CD4-positive, CD25-positive, alpha-beta regulatory T cell (primary cell): ENCODE measurements at regions not wholly inside any gene's neighbourhood (a gene's known extent, or its start where the extent isn't known, plus 50 kb on each side); places are given as distances from the start of the nearest gene placed in this dataset.
"Not testable (repeated sequence)": the region's sequence is repeated elsewhere in the genome, so short reads cannot be mapped to it uniquely, and the experiment has no call there.

ENCODE experiments used
- ATAC-seq, 2 donors: fragments of 150-1000 bp; cut with Tn5 transposase; one replicate each; pipeline ENCODE4 v1.10.0; 2021; ENCODE audit warnings: low read depth in 2 of 2, moderate number of reproducible peaks in 2 of 2, moderate library complexity in 1 of 2
- DNase-seq, 3 donors: peaks; one replicate each; pipeline versions ENCODE4 v3.0.0 to v3.0.0-alpha.2; 2012 to 2022; ENCODE audit warnings: mixed read lengths in 1 of 3
- H3K27ac ChIP-seq: one replicate; pipeline ENCODE4 v1.7.0; 2013; ENCODE audit warnings: mild to moderate bottlenecking, low read length; ENCODE audit not compliant: insufficient read depth, poor library complexity, severe bottlenecking
- H3K27me3 ChIP-seq: one replicate; pipeline ENCODE4 v1.7.0; 2013; ENCODE audit warnings: low read length; ENCODE audit not compliant: control insufficient read depth, insufficient read depth
- H3K36me3 ChIP-seq: one replicate; pipeline ENCODE4 v1.7.0; 2013; ENCODE audit warnings: mild to moderate bottlenecking, low read length, moderate library complexity; ENCODE audit not compliant: control insufficient read depth, insufficient read depth
- H3K4me1 ChIP-seq: 2 replicates; pipeline ENCODE4 v1.7.0; 2013; ENCODE audit warnings: mild to moderate bottlenecking, low read length; ENCODE audit not compliant: insufficient read depth, control insufficient read depth, poor library complexity, severe bottlenecking
- H3K4me3 ChIP-seq: one replicate; pipeline ENCODE4 v1.7.0; 2013; ENCODE audit warnings: low read depth, mild to moderate bottlenecking, low read length, moderate library complexity
- H3K9me3 ChIP-seq, 2 experiments: 1 replicate in 1 of 2; 2 replicates in 1 of 2; pipeline ENCODE4 v1.7.0; 2013; ENCODE audit warnings: low read length in 2 of 2, mild to moderate bottlenecking in 1 of 2, moderate library complexity in 1 of 2; ENCODE audit not compliant: control insufficient read depth in 2 of 2
- H3K27ac Mint-ChIP-seq, 3 donors: one replicate each; pipeline ENCODE4 v1.8.0; 2020 to 2022; ENCODE audit warnings: mild to moderate bottlenecking in 3 of 3, mixed read lengths in 3 of 3, moderate library complexity in 2 of 3
- H3K27me3 Mint-ChIP-seq: one replicate; pipeline ENCODE4 v1.8.0; 2022; ENCODE audit warnings: mild to moderate bottlenecking, mixed read lengths
- H3K36me3 Mint-ChIP-seq: one replicate; pipeline ENCODE4 v1.8.0; 2020; ENCODE audit warnings: mixed read lengths
- H3K4me1 Mint-ChIP-seq, 4 donors: one replicate each; pipeline ENCODE4 v1.8.0; 2020 to 2022; ENCODE audit warnings: mixed read lengths in 4 of 4, mild to moderate bottlenecking in 1 of 4
- H3K4me3 Mint-ChIP-seq, 4 donors: one replicate each; pipeline ENCODE4 v1.8.0; 2020 to 2022; ENCODE audit warnings: mild to moderate bottlenecking in 4 of 4, mixed read lengths in 4 of 4, moderate library complexity in 3 of 4
- H3K9me3 Mint-ChIP-seq, 7 donors: one replicate each; pipeline ENCODE4 v1.8.0; 2020 to 2022; ENCODE audit warnings: mixed read lengths in 7 of 7, mild to moderate bottlenecking in 3 of 7, moderate library complexity in 2 of 7

DNA sequence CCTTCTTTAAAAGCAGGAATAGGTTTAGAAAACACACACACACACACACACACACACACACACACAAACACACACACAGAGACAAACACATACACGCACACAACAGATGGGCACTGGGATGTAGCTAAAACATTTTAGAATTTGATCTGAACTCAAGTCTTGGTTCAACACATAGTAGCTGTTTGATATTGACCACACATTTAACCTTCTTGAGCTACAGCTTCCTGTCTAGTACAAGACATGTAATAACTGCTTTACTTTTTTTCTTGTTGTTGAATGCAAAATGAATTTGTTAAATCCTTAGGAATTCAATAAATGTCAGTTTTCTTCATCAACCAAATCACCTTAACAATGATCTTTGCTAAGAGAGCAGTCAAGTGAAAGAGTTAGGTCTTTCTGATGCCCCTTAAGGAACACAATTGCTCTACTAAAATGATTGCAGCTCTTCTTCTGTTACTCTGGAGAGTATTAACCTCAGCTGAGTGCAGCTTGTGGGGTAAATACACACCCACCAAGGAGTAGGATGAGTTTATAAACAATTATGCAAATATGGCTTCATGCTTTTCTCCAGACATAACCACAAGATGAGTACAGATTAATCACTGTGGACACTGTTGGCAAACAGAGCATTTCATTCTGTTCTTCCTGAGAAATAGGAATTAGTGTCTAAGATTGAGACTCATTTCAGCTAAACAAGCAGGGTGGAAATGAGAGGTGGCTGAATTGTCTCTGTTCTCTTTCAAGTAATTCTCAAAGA is 302.9 kb upstream of the PAPPA start:
- H3K4me1 Mint-ChIP-seq: no peaks in the 10 kb centered on the region
- peaks cover 0 to 12% (median 0%) of the 10 kb centered on the region in 7 donors for H3K9me3 Mint-ChIP-seq

GRCh38 chr9:115855458-115856133 is 298.0 kb upstream of the PAPPA start:
- Histone ChIP-seq H3K27ac (no peak overlapping the region), H3K27me3 (no peaks in the 10 kb centered on the region), H3K4me1 (no peaks in the 10 kb centered on the region), H3K36me3 (no peaks in the 10 kb centered on the region), H3K4me3 (no peak overlapping the region), H3K9me3 (no peaks in the 10 kb centered on the region)
- Mint-ChIP-seq H3K27me3 (no peaks in the 10 kb centered on the region), H3K4me1 (no peaks in the 10 kb centered on the region), H3K36me3 (no peaks in the 10 kb centered on the region), H3K4me3 (no peak overlapping the region), H3K27ac (no peak overlapping the region), H3K9me3 (peaks cover 0 to 11% (median 0%) of the 10 kb centered on the region in 7 donors)
- ATAC-seq (no peak), DNase-seq (no peak)

More for the DNA sequence above, 302.9 kb upstream of the PAPPA start:
- Histone ChIP-seq H3K4me3 (no peak overlapping the region), H3K27ac (no peak overlapping the region), H3K27me3 (no peaks in the 10 kb centered on the region), H3K9me3 (no peaks in the 10 kb centered on the region), H3K4me1 (no peaks in the 10 kb centered on the region), H3K36me3 (no peaks in the 10 kb centered on the region)
- no peak for ATAC-seq
- no peaks in the 10 kb centered on the region for H3K27me3 Mint-ChIP-seq
- no peak for DNase-seq
- H3K4me3 Mint-ChIP-seq: no peak overlapping the region
- H3K36me3 Mint-ChIP-seq: no peaks in the 10 kb centered on the region
- no peak overlapping the region for H3K27ac Mint-ChIP-seq

DNA sequence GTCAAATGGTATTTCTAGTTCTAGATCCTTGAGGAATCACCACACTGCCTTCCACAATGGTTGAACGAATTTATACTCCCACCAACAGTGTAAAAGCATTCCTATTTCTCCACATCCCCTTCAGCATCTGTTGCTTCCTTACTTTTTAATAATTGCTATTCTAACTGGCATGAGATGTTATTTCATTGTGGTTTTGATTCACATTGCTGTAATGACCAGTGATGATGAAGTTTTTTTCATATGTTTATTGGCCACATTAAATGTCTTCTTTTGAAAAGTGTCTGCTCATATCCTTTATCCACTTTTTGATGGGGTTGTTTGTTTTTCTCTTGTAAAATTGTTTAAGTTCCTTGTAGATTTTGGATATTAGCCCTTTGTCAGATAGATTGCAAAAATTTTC is 295.2 kb upstream of the PAPPA start:
- H3K4me3 ChIP-seq, H3K36me3 Mint-ChIP-seq, DNase-seq, H3K27ac Mint-ChIP-seq, H3K36me3 ChIP-seq, H3K4me1 ChIP-seq, H3K9me3 ChIP-seq, H3K27me3 Mint-ChIP-seq, H3K27ac ChIP-seq, ATAC-seq, H3K27me3 ChIP-seq, H3K4me1 Mint-ChIP-seq, H3K4me3 Mint-ChIP-seq: not testable (repeated sequence)
- H3K9me3 Mint-ChIP-seq: peaks cover 0 to 11% (median 2%) of the 10 kb centered on the region in 7 donors

DNA sequence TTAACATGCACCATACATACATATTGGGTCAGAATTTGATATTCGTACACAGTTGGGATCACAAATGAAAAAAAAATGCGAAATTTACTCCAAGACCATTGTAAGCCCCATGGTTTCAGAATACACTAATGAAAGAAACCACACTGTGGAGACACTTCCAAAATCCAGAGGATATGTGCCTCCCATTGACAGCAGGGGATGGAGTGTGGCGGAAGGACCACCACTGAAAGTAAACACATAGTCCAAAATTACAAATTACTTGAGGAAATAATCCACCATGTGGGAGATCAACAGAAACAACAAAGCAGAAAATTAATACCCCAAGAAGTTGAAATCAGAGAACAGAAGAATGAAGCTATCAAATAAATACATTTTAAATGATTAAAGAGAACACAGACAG is 291.6 kb upstream of the PAPPA start:
- H3K4me1 Mint-ChIP-seq: no peaks in the 10 kb centered on the region
- no peak for ATAC-seq
- no peak for DNase-seq
- no peak overlapping the region for H3K4me3 Mint-ChIP-seq
- no peak overlapping the region for H3K27ac Mint-ChIP-seq
- no peaks in the 10 kb centered on the region for H3K36me3 Mint-ChIP-seq
- no peaks in the 10 kb centered on the region for H3K9me3 ChIP-seq
- peaks cover 0 to 11% (median 2%) of the 10 kb centered on the region in 7 donors for H3K9me3 Mint-ChIP-seq
- no peaks in the 10 kb centered on the region for H3K4me1 ChIP-seq
- H3K4me3 ChIP-seq: no peak overlapping the region
- H3K27ac ChIP-seq: no peak overlapping the region
- no peaks in the 10 kb centered on the region for H3K27me3 ChIP-seq
- no peaks in the 10 kb centered on the region for H3K27me3 Mint-ChIP-seq
- no peaks in the 10 kb centered on the region for H3K36me3 ChIP-seq

GRCh38 chr9:115864581-115864980 is 289.0 kb upstream of the PAPPA start:
- H3K27me3 Mint-ChIP-seq: no peaks in the 10 kb centered on the region
- ATAC-seq: no peak
- no peaks in the 10 kb centered on the region for H3K4me1 ChIP-seq
- H3K9me3 Mint-ChIP-seq: peaks cover 0 to 3% (median 2%) of the 10 kb centered on the region in 7 donors
- no peak overlapping the region for H3K27ac ChIP-seq
- DNase-seq: no peak
- H3K36me3 Mint-ChIP-seq: no peaks in the 10 kb centered on the region
- no peaks in the 10 kb centered on the region for H3K27me3 ChIP-seq
- peak overlapping the region in 1 of 4 donors; percentile 7 for H3K4me3 Mint-ChIP-seq
- no peaks in the 10 kb centered on the region for H3K9me3 ChIP-seq
- no peaks in the 10 kb centered on the region for H3K4me1 Mint-ChIP-seq
- no peaks in the 10 kb centered on the region for H3K36me3 ChIP-seq
- no peak overlapping the region for H3K4me3 ChIP-seq
- H3K27ac Mint-ChIP-seq: no peak overlapping the region

GRCh38 chr9:115867326-115867725 is 286.3 kb upstream of the PAPPA start:
- no peak overlapping the region for H3K4me3 Mint-ChIP-seq
- ATAC-seq (no peak), DNase-seq (no peak)
- H3K27me3 ChIP-seq: no peaks in the 10 kb centered on the region
- H3K27ac Mint-ChIP-seq: no peak overlapping the region
- peaks cover 0 to 4% (median 0%) of the 10 kb centered on the region in 7 donors for H3K9me3 Mint-ChIP-seq
- H3K4me3 ChIP-seq: no peak overlapping the region
- no peaks in the 10 kb centered on the region for H3K36me3 ChIP-seq
- H3K4me1 Mint-ChIP-seq: no peaks in the 10 kb centered on the region
- H3K4me1 ChIP-seq: no peaks in the 10 kb centered on the region
- H3K36me3 Mint-ChIP-seq: no peaks in the 10 kb centered on the region
- no peak overlapping the region for H3K27ac ChIP-seq
- H3K9me3 ChIP-seq: no peaks in the 10 kb centered on the region
- no peaks in the 10 kb centered on the region for H3K27me3 Mint-ChIP-seq

DNA sequence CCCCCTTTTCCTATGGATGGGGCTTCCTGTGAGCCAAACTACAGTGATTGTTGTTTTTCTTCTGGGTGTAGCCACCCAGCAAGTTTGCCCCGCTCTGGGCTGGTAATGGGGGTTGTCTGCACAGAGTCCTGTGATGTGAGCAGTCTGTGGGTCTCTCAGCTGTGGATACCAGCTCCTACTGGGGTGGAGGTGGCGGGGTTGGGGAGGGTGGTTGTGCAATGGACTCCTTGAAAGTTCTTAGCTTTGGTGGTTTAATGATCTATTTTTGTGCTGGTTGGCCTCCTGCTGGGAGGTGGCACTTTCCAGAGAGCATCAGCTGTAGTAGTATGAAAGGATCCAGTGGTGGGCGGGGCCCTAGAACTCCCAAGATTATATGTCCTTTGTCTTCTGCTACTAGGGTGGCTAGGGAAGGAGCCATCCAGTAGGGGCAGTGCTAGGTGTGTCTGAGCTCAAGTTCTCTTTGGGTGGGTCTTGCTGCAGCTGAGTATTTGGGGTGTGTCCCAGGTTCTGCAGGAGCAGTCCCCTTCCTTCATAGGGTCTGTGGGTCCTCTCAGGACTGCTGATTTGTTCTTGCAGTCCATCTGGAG is 275.6 kb upstream of the PAPPA start:
- no peaks in the 10 kb centered on the region for H3K27me3 Mint-ChIP-seq

More for the DNA sequence above, 275.6 kb upstream of the PAPPA start:
- Histone ChIP-seq H3K27me3 (no peaks in the 10 kb centered on the region), H3K27ac (no peak overlapping the region), H3K36me3 (no peaks in the 10 kb centered on the region), H3K4me3 (no peak overlapping the region), H3K4me1 (no peaks in the 10 kb centered on the region), H3K9me3 (no peaks in the 10 kb centered on the region)
- Mint-ChIP-seq H3K27ac (no peak overlapping the region), H3K9me3 (peaks cover 0 to 5% (median 2%) of the 10 kb centered on the region in 7 donors), H3K36me3 (no peaks in the 10 kb centered on the region), H3K4me3 (no peak overlapping the region), H3K4me1 (no peaks in the 10 kb centered on the region)
- DNase-seq (no peak), ATAC-seq (no peak)
